ENCODE measurements at regions not wholly inside any gene's neighbourhood (a gene's known extent, or its start where the extent isn't known, plus 50 kb on each side); places are given as distances from the start of the nearest gene placed in this dataset.

DNA sequence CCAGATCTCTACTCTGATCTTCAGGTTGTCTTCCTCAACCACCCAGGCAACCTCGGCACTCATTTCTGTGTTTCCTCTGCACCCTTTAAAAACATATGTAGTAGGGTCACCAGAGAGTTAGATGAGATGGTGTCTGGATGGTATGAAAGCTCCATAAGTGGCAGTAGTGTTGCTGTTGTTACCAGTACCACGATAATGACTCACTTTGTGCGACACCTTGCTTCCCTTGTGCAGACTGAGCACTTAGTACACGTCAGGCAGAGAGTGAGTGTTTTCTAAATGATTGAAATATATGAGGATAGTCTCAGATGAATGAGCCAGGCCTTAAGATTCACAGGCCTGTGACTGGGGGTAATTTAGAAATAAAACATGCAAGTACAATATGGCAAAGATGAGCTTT lies 188.7 kb downstream of the MAF start:
- Histone ChIP-seq H3F3A (ENCODE audit: insufficient read depth, low read length) (no peaks in the 10 kb centered on the region), H3K27me3 (ENCODE audit: insufficient read depth, low read length) (no peaks in the 10 kb centered on the region), H3K4me1 (ENCODE audit: insufficient read depth, low read length, severe bottlenecking) (no peaks in the 10 kb centered on the region), H3K4me3 (ENCODE audit: low read depth, low read length, poor library complexity, severe bottlenecking) (no peak overlapping the region), H3K9me3 (ENCODE audit: low read length) (no peaks in the 10 kb centered on the region), H3K79me2 (ENCODE audit: insufficient read depth, low read length) (no peaks in the 10 kb centered on the region), H3K9me2 (ENCODE audit: low read depth, low read length) (no peaks in the 10 kb centered on the region), H3K4me2 (ENCODE audit: low read length) (no peak overlapping the region), H3K9ac (ENCODE audit: low read length) (no peak overlapping the region), H3K36me3 (ENCODE audit: insufficient read depth, low read length) (no peaks in the 10 kb centered on the region), H3K27ac (ENCODE audit: low read depth, low read length, poor library complexity, severe bottlenecking) (no peak overlapping the region), H4K20me1 (ENCODE audit: insufficient read depth, low read length) (no peaks in the 10 kb centered on the region), H2AFZ (ENCODE audit: low read length) (no peak overlapping the region)
- no peak for TF ChIP-seq CTCF (IDR thresholded peaks at IDR 0.05; ENCODE audit: low read length)
- TF ChIP-seq EZH2 (IDR thresholded peaks at IDR 0.05; ENCODE audit: borderline replicate concordance, low read length): no peak

- no peak overlapping the region for H3K4me3 ChIP-seq (ENCODE audit: low read depth, low read length, poor library complexity, severe bottlenecking)
- H3K9ac ChIP-seq (ENCODE audit: low read length): no peak overlapping the region
- H3K36me3 ChIP-seq (ENCODE audit: insufficient read depth, low read length): no peaks in the 10 kb centered on the region
- H3K9me3 ChIP-seq (ENCODE audit: low read length): no peaks in the 10 kb centered on the region
- H2AFZ ChIP-seq (ENCODE audit: low read length): no peak overlapping the region
- H3F3A ChIP-seq (ENCODE audit: insufficient read depth, low read length): no peaks in the 10 kb centered on the region
- H3K27me3 ChIP-seq (ENCODE audit: insufficient read depth, low read length): no peaks in the 10 kb centered on the region
- H4K20me1 ChIP-seq (ENCODE audit: insufficient read depth, low read length): no peaks in the 10 kb centered on the region
- no peaks in the 10 kb centered on the region for H3K4me1 ChIP-seq (ENCODE audit: insufficient read depth, low read length, severe bottlenecking)
- no peak overlapping the region for H3K4me2 ChIP-seq (ENCODE audit: low read length)
- no peak overlapping the region for H3K27ac ChIP-seq (ENCODE audit: low read depth, low read length, poor library complexity, severe bottlenecking)
- TF ChIP-seq EZH2 (IDR thresholded peaks at IDR 0.05; ENCODE audit: borderline replicate concordance, low read length) (no peak), CTCF (IDR thresholded peaks at IDR 0.05; ENCODE audit: low read length) (no peak)
- H3K79me2 ChIP-seq (ENCODE audit: insufficient read depth, low read length): no peaks in the 10 kb centered on the region
- no peaks in the 10 kb centered on the region for H3K9me2 ChIP-seq (ENCODE audit: low read depth, low read length)
Measured at GRCh38 chr16:79411357-79411756, 189.2 kb downstream of the MAF start.

- H3K4me2 ChIP-seq (ENCODE audit: low read length): no peak overlapping the region
- H3K27me3 ChIP-seq (ENCODE audit: insufficient read depth, low read length): no peaks in the 10 kb centered on the region
- no peaks in the 10 kb centered on the region for H3K9me3 ChIP-seq (ENCODE audit: low read length)
- no peaks in the 10 kb centered on the region for H3K79me2 ChIP-seq (ENCODE audit: insufficient read depth, low read length)
- H3K4me3 ChIP-seq (ENCODE audit: low read depth, low read length, poor library complexity, severe bottlenecking): no peak overlapping the region
- H3K36me3 ChIP-seq (ENCODE audit: insufficient read depth, low read length): no peaks in the 10 kb centered on the region
- H3K27ac ChIP-seq (ENCODE audit: low read depth, low read length, poor library complexity, severe bottlenecking): no peak overlapping the region
- H4K20me1 ChIP-seq (ENCODE audit: insufficient read depth, low read length): no peaks in the 10 kb centered on the region
- no peak overlapping the region for H2AFZ ChIP-seq (ENCODE audit: low read length)
- TF ChIP-seq CTCF (IDR thresholded peaks at IDR 0.05; ENCODE audit: low read length) (no peak), EZH2 (IDR thresholded peaks at IDR 0.05; ENCODE audit: borderline replicate concordance, low read length) (no peak)
- no peak overlapping the region for H3K9ac ChIP-seq (ENCODE audit: low read length)
- no peaks in the 10 kb centered on the region for H3F3A ChIP-seq (ENCODE audit: insufficient read depth, low read length)
- H3K9me2 ChIP-seq (ENCODE audit: low read depth, low read length): no peaks in the 10 kb centered on the region
- no peaks in the 10 kb centered on the region for H3K4me1 ChIP-seq (ENCODE audit: insufficient read depth, low read length, severe bottlenecking)
Measured at GRCh38 chr16:79409978-79410377, 190.6 kb downstream of the MAF start.
